OCI-LY7 (cell line): ENCODE measurements at regions not wholly inside any gene's neighbourhood (a gene's known extent, or its start where the extent isn't known, plus 50 kb on each side); places are given as distances from the start of the nearest gene placed in this dataset.

Source experiments
- BruUV-seq: library from RNA; stranded (reverse); fragments of 400-500 nt; replicated peaks from 2 replicates; lab custom pipeline; 2021; lab: Mats Ljungman, UMichigan
- CTCF ChIA-PET: fragments of 300-600 bp; sonication (Branson Sonifier 250); formaldehyde crosslinking; loops from one replicate; lab custom pipeline; 2022; ENCODE audit warnings: antibody characterized with exemption; ENCODE audit not compliant: unreplicated experiment; lab: Charles Lee
- POLR2A ChIA-PET: fragments of 300-600 bp; sonication (Branson Sonifier 250); formaldehyde crosslinking; loops from one replicate; lab custom pipeline; 2022; ENCODE audit warnings: antibody characterized with exemption; lab: Charles Lee
- DNase-seq: peaks from one replicate; pipeline ENCODE4 v3.0.0-alpha.2; 2015; ENCODE audit warnings: low spot score
- H2AFZ ChIP-seq: fragments of 200-600 bp; sonication (generic), shearing (Covaris generic); 2 replicates; pipeline ENCODE4 v1.6.1; 2014; ENCODE audit warnings: mild to moderate bottlenecking, antibody characterized with exemption, low read length, moderate library complexity
- H3K27ac ChIP-seq: fragments of 200-600 bp; sonication (generic); 2 replicates; pipeline ENCODE4 v1.5.1; 2014; ENCODE audit warnings: mixed run types, low read depth, mild to moderate bottlenecking, moderate library complexity, low read length, inconsistent platforms; ENCODE audit not compliant: poor library complexity, severe bottlenecking
- H3K36me3 ChIP-seq: fragments of 200-600 bp; sonication (generic); 2 replicates; pipeline ENCODE4 v1.6.1; 2014; ENCODE audit warnings: mild to moderate bottlenecking, antibody characterized with exemption, low read length, moderate library complexity, mixed read lengths; ENCODE audit not compliant: insufficient read depth
- H3K4me1 ChIP-seq: fragments of 200-600 bp; sonication (generic); 2 replicates; pipeline ENCODE4 v1.5.1; 2014; ENCODE audit warnings: mild to moderate bottlenecking, low read length; ENCODE audit not compliant: insufficient read depth, poor library complexity, severe bottlenecking
- H3K4me2 ChIP-seq: fragments of 200-600 bp; sonication (generic); 2 replicates; pipeline ENCODE4 v1.6.1; 2014; ENCODE audit warnings: mild to moderate bottlenecking, low read length
- H3K4me3 ChIP-seq: fragments of 200-600 bp; sonication (generic); 2 replicates; pipeline ENCODE4 v1.5.1; 2014; ENCODE audit warnings: mild to moderate bottlenecking, low read depth, low read length; ENCODE audit not compliant: poor library complexity, severe bottlenecking
- H3K79me2 ChIP-seq: fragments of 200-600 bp; sonication (generic); 2 replicates; pipeline ENCODE4 v1.6.1; 2016; ENCODE audit warnings: low read depth, mild to moderate bottlenecking, low read length, moderate library complexity, mixed read lengths; ENCODE audit not compliant: insufficient read depth
- H3K9me2 ChIP-seq: fragments of 200-600 bp; sonication (generic); 2 replicates; pipeline ENCODE4 v1.6.1; 2016; ENCODE audit warnings: mild to moderate bottlenecking, low read length, mixed read lengths; ENCODE audit not compliant: insufficient read depth
- H3K9me3 ChIP-seq: fragments of 200-600 bp; sonication (generic); 2 replicates; pipeline ENCODE4 v1.6.1; 2014; ENCODE audit warnings: mild to moderate bottlenecking, mixed run types, low read length, mixed read lengths
- H4K20me1 ChIP-seq: fragments of 200-600 bp; sonication (generic); 2 replicates; pipeline ENCODE4 v1.6.1; 2014; ENCODE audit warnings: mild to moderate bottlenecking, antibody characterized with exemption, low read length, moderate library complexity, mixed read lengths; ENCODE audit not compliant: insufficient read depth
- CTCF ChIP-seq: fragments of 200-600 bp; sonication (generic); conservative IDR thresholded peaks from 2 replicates; pipeline ENCODE4 v1.5.1; 2014; ENCODE audit warnings: mild to moderate bottlenecking, antibody characterized with exemption, low read length, moderate library complexity, mixed read lengths
- EZH2phosphoT487 ChIP-seq: fragments of 200-600 bp; sonication (generic); IDR thresholded peaks from 2 replicates; pipeline ENCODE4 v1.6.1; 2018; ENCODE audit warnings: low read depth, borderline replicate concordance, mild to moderate bottlenecking, mixed run types, antibody characterized with exemption, low read length, moderate library complexity, mixed read lengths
- intact Hi-C: fragments of 100-400 bp; cut with micrococcal nuclease; formaldehyde crosslinking; loops from one replicate; pipeline ENCODE4 v1.10.0; 2022; ENCODE audit not compliant: unreplicated experiment

- Histone ChIP-seq H3K79me2 (no peaks in the 10 kb centered on the region), H4K20me1 (no peaks in the 10 kb centered on the region), H3K4me2 (no peak overlapping the region), H3K36me3 (no peaks in the 10 kb centered on the region), H3K4me3 (no peak overlapping the region), H3K4me1 (no peaks in the 10 kb centered on the region), H3K27ac (no peak overlapping the region), H3K9me3 (no peaks in the 10 kb centered on the region), H3K9me2 (no peaks in the 10 kb centered on the region), H2AFZ (no peak overlapping the region)
- ChIA-PET POLR2A (no interaction called here), CTCF (no interaction called here)
- intact Hi-C loops = no loop called here
- TF ChIP-seq CTCF (no peak), EZH2phosphoT487 (no peak)
- no peak for DNase-seq
- no TSS peak for BruUV-seq
These were observed 331.5 kb downstream of the LRIG3 start for GRCh38 chr12:58588770-58589169.

GRCh38 chr12:58592475-58593207 is 327.7 kb downstream of the LRIG3 start:
- no peak overlapping the region for H3K27ac ChIP-seq
- no peak overlapping the region for H3K4me3 ChIP-seq
- no peaks in the 10 kb centered on the region for H3K79me2 ChIP-seq
- no peak overlapping the region for H3K4me2 ChIP-seq
- intact Hi-C loops = no loop called here
- H3K9me2 ChIP-seq = no peaks in the 10 kb centered on the region
- BruUV-seq = no TSS peak
- TF ChIP-seq CTCF = no peak
- no peak for TF ChIP-seq EZH2phosphoT487
- ChIA-PET CTCF (no interaction called here), POLR2A (interaction anchor here (0.6 kb wide), 1 partner anchor 363 kb away, joined by 6 read pairs; no protein-coding TSS in a partner anchor)
- no peak for DNase-seq
- H3K4me1 ChIP-seq = no peaks in the 10 kb centered on the region
- H3K9me3 ChIP-seq = no peaks in the 10 kb centered on the region
- no peak overlapping the region for H2AFZ ChIP-seq
- H3K36me3 ChIP-seq = no peaks in the 10 kb centered on the region
- H4K20me1 ChIP-seq = no peaks in the 10 kb centered on the region

- no peak for DNase-seq
- no peak overlapping the region for H3K4me2 ChIP-seq
- no peaks in the 10 kb centered on the region for H4K20me1 ChIP-seq
- no peak overlapping the region for H3K27ac ChIP-seq
- H3K79me2 ChIP-seq = no peaks in the 10 kb centered on the region
- intact Hi-C loops = no loop called here
- CTCF ChIA-PET = no interaction called here
- no TSS peak for BruUV-seq
- no peak overlapping the region for H3K4me3 ChIP-seq
- no peaks in the 10 kb centered on the region for H3K36me3 ChIP-seq
- H3K9me2 ChIP-seq = no peaks in the 10 kb centered on the region
- TF ChIP-seq EZH2phosphoT487 (no peak), CTCF (no peak)
- no peak overlapping the region for H2AFZ ChIP-seq
- POLR2A ChIA-PET = no interaction called here
- no peaks in the 10 kb centered on the region for H3K9me3 ChIP-seq
- H3K4me1 ChIP-seq = no peaks in the 10 kb centered on the region
These were observed 326.6 kb downstream of the LRIG3 start for GRCh38 chr12:58593557-58594304.
